Activated naive CD4-positive, alpha-beta T cell treated with anti-CD3 and anti-CD28 coated beads, Interleukin-2, amount 50 U/mL, for 72 hours (primary cell): ENCODE measurements at regions not wholly inside any gene's neighbourhood (a gene's known extent, or its start where the extent isn't known, plus 50 kb on each side); places are given as distances from the start of the nearest gene placed in this dataset.

Source experiments
- ATAC-seq, 2 donors: fragments of 150-1000 bp; cut with Tn5 transposase; 2 replicates each; pipeline ENCODE4 v1.10.0; 2021; ENCODE audit warnings: mild to moderate bottlenecking in 2 of 2, moderate library complexity in 2 of 2
- DNase-seq, 2 donors: peaks; one replicate each; pipeline ENCODE4 v3.0.0; 2021 to 2022; ENCODE audit warnings: low spot score in 2 of 2
- H3K27ac Mint-ChIP-seq, 2 donors: one replicate each; pipeline ENCODE4 v1.8.0; 2022; ENCODE audit warnings: mild to moderate bottlenecking in 2 of 2, mixed read lengths in 2 of 2
- H3K36me3 Mint-ChIP-seq, 2 donors: one replicate each; pipeline ENCODE4 v1.8.0; 2022; ENCODE audit warnings: mixed read lengths in 2 of 2
- H3K9me3 Mint-ChIP-seq, 2 donors: one replicate each; pipeline ENCODE4 v1.8.0; 2022; ENCODE audit warnings: mixed read lengths in 2 of 2

GRCh38 chr2:198385326-198385725, 580.9 kb downstream of the PLCL1 start:
- no peak for ATAC-seq
- DNase-seq = no peak
- Mint-ChIP-seq H3K9me3 (no peaks in the 10 kb centered on the region), H3K27ac (no peak overlapping the region), H3K36me3 (no peaks in the 10 kb centered on the region)

DNA sequence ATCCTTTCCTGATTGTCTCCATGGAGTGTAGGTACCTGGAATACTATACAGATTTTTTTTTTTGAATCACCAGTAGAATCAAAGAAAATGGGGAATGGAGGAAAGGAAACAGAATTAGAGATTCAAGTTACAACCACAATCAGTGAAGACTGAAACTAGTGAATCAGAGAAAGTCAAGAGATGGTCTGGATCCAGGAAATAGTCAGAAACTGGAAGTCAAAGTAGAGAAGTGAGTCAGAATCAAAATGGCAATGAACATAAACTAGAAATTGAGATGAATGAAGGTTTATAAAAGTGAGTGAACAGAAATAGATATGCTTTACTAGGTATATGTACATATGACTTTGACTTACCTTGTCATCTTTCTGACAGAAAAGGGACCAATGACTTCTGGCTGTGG, 579.0 kb downstream of the PLCL1 start:
- Mint-ChIP-seq H3K9me3 (no peaks in the 10 kb centered on the region), H3K36me3 (no peaks in the 10 kb centered on the region), H3K27ac (no peak overlapping the region)
- ATAC-seq (peak; percentile 61 to 79), DNase-seq (no peak)

DNA sequence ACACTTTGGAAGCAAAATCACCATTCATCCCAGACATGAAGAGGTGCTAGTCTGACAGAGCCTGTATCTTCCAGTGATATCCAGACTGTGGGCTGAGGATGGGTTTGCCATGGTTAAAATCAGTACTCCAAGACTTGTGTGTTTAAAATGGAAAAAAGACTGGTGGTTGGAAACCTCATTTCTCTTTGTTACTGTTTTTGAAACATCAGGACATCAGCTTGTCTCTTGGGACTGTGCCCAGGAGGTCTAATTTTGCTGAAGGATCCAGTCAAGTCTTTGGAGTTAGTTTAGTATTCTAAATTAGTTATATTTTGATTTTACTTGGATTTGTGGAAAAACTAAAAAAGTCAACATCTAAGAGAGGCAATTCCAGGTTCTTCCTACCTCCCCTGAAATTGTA, 578.4 kb downstream of the PLCL1 start:
- ATAC-seq (no peak), DNase-seq (no peak)
- Mint-ChIP-seq H3K9me3 (no peaks in the 10 kb centered on the region), H3K36me3 (no peaks in the 10 kb centered on the region), H3K27ac (no peak overlapping the region)

DNA sequence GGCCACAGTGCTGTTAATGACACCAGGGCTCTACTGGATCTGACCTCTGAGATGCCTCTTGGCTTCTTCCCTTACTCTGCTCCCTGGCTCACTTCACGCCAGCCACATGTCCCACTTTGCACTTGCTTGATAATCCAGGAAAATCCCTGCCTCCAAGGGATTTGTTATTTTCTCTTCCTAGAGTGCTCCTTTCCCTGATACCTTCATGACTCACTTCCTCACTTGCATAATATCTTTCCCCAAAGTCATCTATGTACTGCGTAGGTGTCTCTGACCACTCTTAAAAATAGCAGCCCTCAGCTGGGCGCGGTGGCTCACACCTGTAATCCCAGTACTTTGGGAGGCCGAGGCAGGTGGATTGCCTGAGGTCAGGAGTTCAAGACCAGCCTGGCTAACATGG, 572.3 kb downstream of the PLCL1 start:
- no peak overlapping the region for H3K27ac Mint-ChIP-seq
- DNase-seq (no peak), ATAC-seq (no peak)
- H3K36me3 Mint-ChIP-seq = peaks cover 0 to 5% of the 10 kb centered on the region in 2 donors
- H3K9me3 Mint-ChIP-seq = no peaks in the 10 kb centered on the region

DNA sequence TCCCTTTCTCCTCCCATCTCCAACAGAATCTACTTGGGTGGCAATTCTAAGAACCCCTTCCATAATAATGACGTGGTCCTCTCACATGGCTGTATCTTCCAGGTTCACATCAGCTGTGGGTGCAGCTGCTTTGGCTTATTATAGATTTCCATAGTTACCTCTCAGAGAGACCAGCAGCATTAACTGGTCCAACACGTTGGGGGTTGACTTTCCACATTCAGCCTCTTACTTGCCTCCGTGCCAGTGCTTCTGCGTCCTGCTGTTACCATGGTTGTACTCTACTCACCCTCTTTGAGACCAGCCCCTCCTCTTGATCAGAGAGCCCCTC, 570.7 kb downstream of the PLCL1 start:
- Mint-ChIP-seq H3K27ac (no peak overlapping the region), H3K9me3 (no peaks in the 10 kb centered on the region), H3K36me3 (peaks cover 0 to 5% of the 10 kb centered on the region in 2 donors)
- no peak for ATAC-seq
- no peak for DNase-seq

DNA sequence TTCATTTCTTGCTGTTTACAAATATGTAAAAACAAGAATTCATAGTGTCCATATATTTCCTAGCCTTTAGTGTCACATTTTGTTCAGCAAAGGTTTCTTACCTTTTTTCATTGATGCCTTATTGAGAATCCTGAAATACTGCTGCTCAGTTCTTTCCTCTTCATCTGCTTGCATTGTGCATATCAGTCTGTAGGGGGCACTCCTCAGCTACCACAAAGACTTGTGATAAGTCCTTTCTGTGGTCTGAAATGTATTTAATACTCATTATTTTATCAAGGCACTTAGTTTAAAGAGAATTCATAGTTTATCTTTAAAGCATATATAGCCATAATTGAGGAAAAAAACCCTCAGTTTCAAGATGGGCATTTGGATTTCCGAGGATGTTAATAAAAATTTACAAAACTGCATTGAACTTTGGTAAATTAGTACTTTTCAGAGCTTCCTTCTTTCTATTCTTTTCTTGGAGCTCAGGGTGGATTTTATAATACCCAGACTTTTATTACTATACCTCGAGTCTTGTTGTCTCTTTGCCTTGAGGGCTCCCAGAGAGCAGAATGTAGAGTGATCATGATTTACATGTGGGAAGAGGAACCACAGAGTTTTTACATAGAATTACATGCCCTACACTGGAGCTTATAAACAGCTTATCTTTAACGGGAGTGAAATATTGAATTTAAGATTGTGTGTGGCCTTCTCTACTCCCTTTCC, 570.1 kb downstream of the PLCL1 start:
- ATAC-seq (no peak), DNase-seq (peak in 1 of 2 donors; percentile 35)
- Mint-ChIP-seq H3K36me3 (peaks cover 0 to 5% of the 10 kb centered on the region in 2 donors), H3K27ac (no peak overlapping the region), H3K9me3 (no peaks in the 10 kb centered on the region)

- H3K36me3 Mint-ChIP-seq = peaks cover 0 to under 1% of the 10 kb centered on the region in 2 donors
- no peaks in the 10 kb centered on the region for H3K9me3 Mint-ChIP-seq
- no peak overlapping the region for H3K27ac Mint-ChIP-seq
- ATAC-seq (peak in 1 of 2 donors; percentile 34), DNase-seq (no peak)
These were observed 567.6 kb downstream of the PLCL1 start for GRCh38 chr2:198371921-198372543.

GRCh38 chr2:198371329-198371728, 566.9 kb downstream of the PLCL1 start:
- Mint-ChIP-seq H3K9me3 (no peaks in the 10 kb centered on the region), H3K36me3 (no peaks in the 10 kb centered on the region), H3K27ac (no peak overlapping the region)
- ATAC-seq (no peak), DNase-seq (no peak)

DNA sequence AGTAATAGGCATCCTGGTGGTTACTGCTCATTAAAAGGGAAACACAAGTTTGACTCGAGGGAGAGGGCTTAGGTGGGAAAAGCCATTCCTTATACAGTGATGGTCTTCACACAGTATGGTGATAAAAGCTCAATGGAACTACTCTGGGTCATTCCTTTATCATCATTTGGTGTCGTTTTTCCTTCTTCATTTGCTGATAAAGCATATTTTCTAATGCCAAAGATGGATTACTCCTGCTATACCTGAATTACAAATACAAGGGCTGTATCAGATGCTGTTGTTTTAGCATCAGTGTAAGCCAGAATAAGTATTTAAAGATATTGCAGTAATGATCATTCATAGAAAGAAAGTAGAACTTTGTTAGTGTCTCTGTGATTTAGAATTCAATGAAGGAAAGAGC, 563.7 kb downstream of the PLCL1 start:
- no peak overlapping the region for H3K27ac Mint-ChIP-seq
- DNase-seq (no peak), ATAC-seq (no peak)
- H3K36me3 Mint-ChIP-seq = no peaks in the 10 kb centered on the region
- no peaks in the 10 kb centered on the region for H3K9me3 Mint-ChIP-seq

- H3K36me3 Mint-ChIP-seq = no peaks in the 10 kb centered on the region
- DNase-seq (no peak), ATAC-seq (no peak)
- no peak overlapping the region for H3K27ac Mint-ChIP-seq
- no peaks in the 10 kb centered on the region for H3K9me3 Mint-ChIP-seq
These were observed 558.3 kb downstream of the PLCL1 start for GRCh38 chr2:198362740-198363139.

DNA sequence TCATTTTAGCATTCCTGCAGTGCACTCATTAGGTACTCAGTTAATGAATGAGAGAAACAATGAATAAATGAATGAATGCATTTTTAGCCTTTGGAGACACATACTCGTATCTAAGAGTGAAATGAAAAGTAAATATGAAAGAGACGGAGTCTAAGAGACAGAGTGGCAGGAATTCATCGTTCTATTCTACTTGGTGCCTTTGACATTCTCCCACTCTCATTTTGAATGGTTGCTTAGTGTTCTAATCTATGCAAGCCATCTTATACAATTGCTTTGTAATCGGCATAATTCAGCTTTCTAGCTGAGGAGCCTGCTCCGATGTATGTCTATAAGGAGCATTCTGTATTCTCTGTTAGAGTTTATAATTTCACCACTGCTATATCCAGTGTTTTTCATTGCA, 554.9 kb downstream of the PLCL1 start:
- DNase-seq (no peak), ATAC-seq (no peak)
- H3K9me3 Mint-ChIP-seq = no peaks in the 10 kb centered on the region

GRCh38 chr2:198356157-198356556, 551.8 kb downstream of the PLCL1 start:
- H3K9me3 Mint-ChIP-seq = no peaks in the 10 kb centered on the region
- no peak for ATAC-seq
- H3K27ac Mint-ChIP-seq = no peak overlapping the region
- no peaks in the 10 kb centered on the region for H3K36me3 Mint-ChIP-seq
- no peak for DNase-seq

More for the DNA sequence above, 554.9 kb downstream of the PLCL1 start:
- H3K27ac Mint-ChIP-seq = no peak overlapping the region
- no peaks in the 10 kb centered on the region for H3K36me3 Mint-ChIP-seq

DNA sequence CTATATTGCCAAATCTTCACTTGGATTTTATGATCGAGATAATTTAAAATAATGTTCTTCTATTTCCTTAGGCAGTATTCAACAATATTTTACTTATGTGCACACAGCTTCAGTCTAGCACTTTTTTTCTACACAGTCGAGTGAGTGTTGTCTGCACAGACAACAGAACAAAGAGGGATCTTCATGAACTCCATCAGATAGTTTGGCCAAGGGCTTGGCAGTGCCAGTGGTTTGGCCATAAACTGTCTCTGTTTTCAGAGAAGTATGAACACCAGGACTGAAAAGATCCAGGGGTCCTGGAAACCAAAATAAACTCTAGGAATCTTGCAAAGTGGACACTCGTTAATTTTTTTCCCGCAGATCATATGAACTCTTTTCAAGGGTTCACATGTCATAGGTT, 547.3 kb downstream of the PLCL1 start:
- no peak for DNase-seq
- ATAC-seq = no peak
- no peaks in the 10 kb centered on the region for H3K9me3 Mint-ChIP-seq

GRCh38 chr2:198347946-198348345, 543.6 kb downstream of the PLCL1 start:
- ATAC-seq (no peak), DNase-seq (no peak)
- Mint-ChIP-seq H3K9me3 (no peaks in the 10 kb centered on the region), H3K36me3 (no peaks in the 10 kb centered on the region), H3K27ac (no peak overlapping the region)

More for the DNA sequence above, 547.3 kb downstream of the PLCL1 start:
- H3K36me3 Mint-ChIP-seq = no peaks in the 10 kb centered on the region
- H3K27ac Mint-ChIP-seq = no peak overlapping the region

- ATAC-seq = no peak
These were observed 543.0 kb downstream of the PLCL1 start for GRCh38 chr2:198347349-198347748.

GRCh38 chr2:198343471-198343870, 539.1 kb downstream of the PLCL1 start:
- ATAC-seq (no peak), DNase-seq (no peak)
- Mint-ChIP-seq H3K27ac (no peak overlapping the region), H3K9me3 (no peaks in the 10 kb centered on the region), H3K36me3 (no peaks in the 10 kb centered on the region)

More at GRCh38 chr2:198347349-198347748, 543.0 kb downstream of the PLCL1 start:
- no peaks in the 10 kb centered on the region for H3K9me3 Mint-ChIP-seq
- H3K36me3 Mint-ChIP-seq = no peaks in the 10 kb centered on the region
- no peak for DNase-seq
- no peak overlapping the region for H3K27ac Mint-ChIP-seq

GRCh38 chr2:198340846-198341245, 536.5 kb downstream of the PLCL1 start:
- Mint-ChIP-seq H3K9me3 (no peaks in the 10 kb centered on the region), H3K27ac (no peak overlapping the region), H3K36me3 (no peaks in the 10 kb centered on the region)
- ATAC-seq (no peak), DNase-seq (no peak)

DNA sequence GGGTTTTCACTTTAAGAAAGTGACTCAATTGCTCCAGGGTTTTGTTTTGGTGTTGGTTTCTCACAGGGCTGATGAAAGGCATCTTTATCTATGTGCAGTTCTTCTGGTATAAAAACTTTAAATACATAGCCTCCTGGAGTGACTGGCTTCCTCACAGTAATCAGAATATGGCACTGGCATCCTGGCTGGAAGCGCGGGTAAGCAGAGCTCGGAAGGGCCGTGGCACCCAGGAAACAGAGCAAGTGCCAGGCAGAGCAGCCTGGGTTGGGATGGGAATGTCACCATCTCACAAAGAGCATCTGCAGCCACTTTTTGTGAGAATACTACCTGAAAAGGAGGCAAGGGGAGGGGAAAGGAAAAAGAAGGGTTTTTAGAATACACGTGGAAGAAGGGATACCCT, 534.7 kb downstream of the PLCL1 start:
- no peaks in the 10 kb centered on the region for H3K36me3 Mint-ChIP-seq
- DNase-seq = no peak
- H3K9me3 Mint-ChIP-seq = no peaks in the 10 kb centered on the region
- no peak overlapping the region for H3K27ac Mint-ChIP-seq
- ATAC-seq = no peak
